ENCODE measurements at regions not wholly inside any gene's neighbourhood (a gene's known extent, or its start where the extent isn't known, plus 50 kb on each side); places are given as distances from the start of the nearest gene placed in this dataset.

DNA sequence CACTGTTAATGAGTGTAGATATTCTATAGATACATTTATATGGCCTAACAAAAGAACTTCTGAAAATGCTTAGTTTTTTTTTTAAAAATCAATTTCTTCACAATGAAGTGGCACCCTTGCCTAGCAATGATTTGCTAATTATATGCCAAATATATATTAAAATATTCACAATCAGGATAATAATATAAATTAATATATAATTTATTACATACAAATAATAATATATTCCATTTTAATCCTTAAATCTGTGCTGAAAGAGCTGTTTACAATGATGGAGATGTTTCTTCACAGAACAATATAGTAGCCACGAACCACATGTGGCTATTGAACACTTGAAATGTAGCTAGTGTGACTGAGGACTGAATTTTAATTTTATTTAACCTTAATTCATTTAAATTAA lies 648.4 kb upstream of the GBE1 start:
- no peaks in the 10 kb centered on the region for H3K9me2 ChIP-seq (replicated peaks; ENCODE audit: low read length)
- H3K9ac ChIP-seq (ENCODE audit: low read length): no peak overlapping the region
- no peak overlapping the region for H3K4me2 ChIP-seq (ENCODE audit: low read length)
- ChIA-PET CTCF (no interaction called here), POLR2A (ENCODE audit: unreplicated experiment) (no interaction called here)
- no peaks in the 10 kb centered on the region for H3K9me3 ChIP-seq (ENCODE audit: low read length)
- no peak for DNase-seq
- H3K36me3 ChIP-seq (ENCODE audit: low read depth, low read length): no peaks in the 10 kb centered on the region
- no peak for ATAC-seq
- H3K4me1 ChIP-seq (ENCODE audit: insufficient read depth, low read length): no peaks in the 10 kb centered on the region
- no peak overlapping the region for H3K27ac ChIP-seq (ENCODE audit: low read length)
- intact Hi-C loops (cut with micrococcal nuclease): no loop called here
- H3K27me3 ChIP-seq (ENCODE audit: low read length): no peaks in the 10 kb centered on the region
- no peak overlapping the region for H2AFZ ChIP-seq (ENCODE audit: low read length)
- H4K20me1 ChIP-seq (ENCODE audit: low read length): no peaks in the 10 kb centered on the region
- BruUV-seq (replicated peaks): no TSS peak
- no peak overlapping the region for H3K4me3 ChIP-seq (ENCODE audit: low read length)
- TF ChIP-seq, protein P1, sequence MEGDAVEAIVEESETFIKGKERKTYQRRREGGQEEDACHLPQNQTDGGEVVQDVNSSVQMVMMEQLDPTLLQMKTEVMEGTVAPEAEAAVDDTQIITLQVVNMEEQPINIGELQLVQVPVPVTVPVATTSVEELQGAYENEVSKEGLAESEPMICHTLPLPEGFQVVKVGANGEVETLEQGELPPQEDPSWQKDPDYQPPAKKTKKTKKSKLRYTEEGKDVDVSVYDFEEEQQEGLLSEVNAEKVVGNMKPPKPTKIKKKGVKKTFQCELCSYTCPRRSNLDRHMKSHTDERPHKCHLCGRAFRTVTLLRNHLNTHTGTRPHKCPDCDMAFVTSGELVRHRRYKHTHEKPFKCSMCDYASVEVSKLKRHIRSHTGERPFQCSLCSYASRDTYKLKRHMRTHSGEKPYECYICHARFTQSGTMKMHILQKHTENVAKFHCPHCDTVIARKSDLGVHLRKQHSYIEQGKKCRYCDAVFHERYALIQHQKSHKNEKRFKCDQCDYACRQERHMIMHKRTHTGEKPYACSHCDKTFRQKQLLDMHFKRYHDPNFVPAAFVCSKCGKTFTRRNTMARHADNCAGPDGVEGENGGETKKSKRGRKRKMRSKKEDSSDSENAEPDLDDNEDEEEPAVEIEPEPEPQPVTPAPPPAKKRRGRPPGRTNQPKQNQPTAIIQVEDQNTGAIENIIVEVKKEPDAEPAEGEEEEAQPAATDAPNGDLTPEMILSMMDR (conservative IDR thresholded peaks at IDR 0.05; ENCODE audit: low read depth, low read length): no peak
- no peak for TF ChIP-seq EZH2 (IDR thresholded peaks at IDR 0.05; ENCODE audit: low read length, unreplicated experiment)
- no peak for TF ChIP-seq EZH2phosphoT487 (IDR thresholded peaks at IDR 0.05; ENCODE audit: borderline replicate concordance, low read length)
- H3F3A ChIP-seq (ENCODE audit: low read length, unreplicated experiment): no peaks in the 10 kb centered on the region
- H3K79me2 ChIP-seq (ENCODE audit: low read length): no peaks in the 10 kb centered on the region

DNA sequence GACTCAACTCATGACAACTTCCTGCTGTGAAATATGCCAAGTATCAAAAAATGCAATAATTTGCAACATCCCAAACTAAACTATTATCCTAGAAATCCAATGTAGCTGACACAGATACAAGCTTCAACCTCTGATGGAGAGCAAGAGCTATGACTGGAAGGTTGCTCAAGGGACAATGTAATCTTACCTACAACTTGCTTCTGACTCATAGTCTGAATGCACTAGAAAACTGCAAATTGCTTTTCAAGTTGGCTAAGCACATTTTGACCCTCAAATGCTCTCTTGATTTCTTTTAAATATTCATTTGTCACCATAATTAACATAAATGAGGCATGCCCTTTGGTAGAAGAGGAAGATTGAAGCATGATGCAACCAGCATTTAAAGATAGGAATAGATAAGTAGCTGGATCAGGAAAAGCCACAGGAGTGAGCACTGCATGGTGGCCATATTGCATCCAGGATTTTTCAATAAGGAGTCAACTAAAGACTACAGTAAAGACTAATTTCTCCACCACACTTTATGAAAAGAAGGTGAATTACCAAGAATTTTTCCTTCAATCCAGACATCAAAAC lies 630.8 kb upstream of the GBE1 start:
- DNase-seq (peak; percentile 7), ATAC-seq (no peak)
- no peak for TF ChIP-seq EZH2phosphoT487 (IDR thresholded peaks at IDR 0.05; ENCODE audit: borderline replicate concordance, low read length)
- TF ChIP-seq, protein P1 (conservative IDR thresholded peaks at IDR 0.05; ENCODE audit: low read depth, low read length): no peak
- TF ChIP-seq EZH2 (IDR thresholded peaks at IDR 0.05; ENCODE audit: low read length, unreplicated experiment): no peak
- intact Hi-C loops (cut with micrococcal nuclease): no loop called here
- Histone ChIP-seq H3K27me3 (ENCODE audit: low read length) (no peaks in the 10 kb centered on the region), H3K4me3 (ENCODE audit: low read length) (no peak overlapping the region), H4K20me1 (ENCODE audit: low read length) (no peaks in the 10 kb centered on the region), H3K9me2 (replicated peaks; ENCODE audit: low read length) (no peaks in the 10 kb centered on the region), H3K4me1 (ENCODE audit: insufficient read depth, low read length) (no peaks in the 10 kb centered on the region), H3K36me3 (ENCODE audit: low read depth, low read length) (no peaks in the 10 kb centered on the region), H3K27ac (ENCODE audit: low read length) (no peak overlapping the region), H2AFZ (ENCODE audit: low read length) (no peak overlapping the region), H3K9ac (ENCODE audit: low read length) (no peak overlapping the region), H3F3A (ENCODE audit: low read length, unreplicated experiment) (no peaks in the 10 kb centered on the region), H3K4me2 (ENCODE audit: low read length) (no peak overlapping the region), H3K9me3 (ENCODE audit: low read length) (no peaks in the 10 kb centered on the region), H3K79me2 (ENCODE audit: low read length) (no peaks in the 10 kb centered on the region)
- no TSS peak for BruUV-seq (replicated peaks)
- ChIA-PET POLR2A (ENCODE audit: unreplicated experiment) (no interaction called here), CTCF (no interaction called here)

DNA sequence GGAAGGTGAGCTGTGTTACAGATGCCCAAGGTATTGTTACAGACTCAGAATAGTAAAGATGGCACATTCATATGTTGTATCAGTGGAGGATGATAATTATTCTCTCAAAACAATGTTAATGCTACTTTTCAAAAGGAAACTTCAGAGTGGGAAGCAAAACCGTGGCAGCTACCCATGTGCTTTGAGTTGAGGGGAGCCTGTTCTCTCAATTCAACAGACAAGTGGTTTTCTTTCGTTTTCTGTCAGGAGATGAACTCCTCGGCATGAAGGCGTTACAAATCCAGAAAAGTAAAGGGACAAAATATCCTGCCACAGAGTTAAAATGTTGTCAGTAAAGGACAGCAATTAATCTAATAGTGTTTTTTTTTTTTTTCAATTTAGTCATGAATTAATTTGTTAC lies 629.4 kb upstream of the GBE1 start:
- H3F3A ChIP-seq (ENCODE audit: low read length, unreplicated experiment): no peaks in the 10 kb centered on the region
- H3K4me3 ChIP-seq (ENCODE audit: low read length): no peak overlapping the region
- no peaks in the 10 kb centered on the region for H4K20me1 ChIP-seq (ENCODE audit: low read length)
- H3K4me1 ChIP-seq (ENCODE audit: insufficient read depth, low read length): no peaks in the 10 kb centered on the region
- no TSS peak for BruUV-seq (replicated peaks)
- no peaks in the 10 kb centered on the region for H3K9me3 ChIP-seq (ENCODE audit: low read length)
- H3K27me3 ChIP-seq (ENCODE audit: low read length): no peaks in the 10 kb centered on the region
- CTCF ChIA-PET: no interaction called here
- POLR2A ChIA-PET (ENCODE audit: unreplicated experiment): no interaction called here
- H3K9me2 ChIP-seq (replicated peaks; ENCODE audit: low read length): no peaks in the 10 kb centered on the region
- TF ChIP-seq EZH2phosphoT487 (IDR thresholded peaks at IDR 0.05; ENCODE audit: borderline replicate concordance, low read length) (no peak), EZH2 (IDR thresholded peaks at IDR 0.05; ENCODE audit: low read length, unreplicated experiment) (no peak)
- TF ChIP-seq, protein P1 (conservative IDR thresholded peaks at IDR 0.05; ENCODE audit: low read depth, low read length): no peak
- ATAC-seq: no peak
- no peak overlapping the region for H3K9ac ChIP-seq (ENCODE audit: low read length)
- H3K36me3 ChIP-seq (ENCODE audit: low read depth, low read length): no peaks in the 10 kb centered on the region
- no peak for DNase-seq
- intact Hi-C loops (cut with micrococcal nuclease): no loop called here
- H2AFZ ChIP-seq (ENCODE audit: low read length): peak overlapping the region; percentile 12; the same call in 1 of the 2 replicates
- no peak overlapping the region for H3K4me2 ChIP-seq (ENCODE audit: low read length)
- H3K79me2 ChIP-seq (ENCODE audit: low read length): no peaks in the 10 kb centered on the region
- no peak overlapping the region for H3K27ac ChIP-seq (ENCODE audit: low read length)

All from PC-3 (cell line).